Stimulated activated CD4-positive, alpha-beta T cell treated with anti-CD3 and anti-CD28 coated beads, Interleukin-2, amount 100 ng/mL, for 48 hours (primary cell): ENCODE measurements at regions not wholly inside any gene's neighbourhood (a gene's known extent, or its start where the extent isn't known, plus 50 kb on each side); places are given as distances from the start of the nearest gene placed in this dataset.

Experiments
- DNase-seq, 2 donors: peaks; one replicate each; pipeline ENCODE4 v3.0.0-alpha.2; 2020

DNA sequence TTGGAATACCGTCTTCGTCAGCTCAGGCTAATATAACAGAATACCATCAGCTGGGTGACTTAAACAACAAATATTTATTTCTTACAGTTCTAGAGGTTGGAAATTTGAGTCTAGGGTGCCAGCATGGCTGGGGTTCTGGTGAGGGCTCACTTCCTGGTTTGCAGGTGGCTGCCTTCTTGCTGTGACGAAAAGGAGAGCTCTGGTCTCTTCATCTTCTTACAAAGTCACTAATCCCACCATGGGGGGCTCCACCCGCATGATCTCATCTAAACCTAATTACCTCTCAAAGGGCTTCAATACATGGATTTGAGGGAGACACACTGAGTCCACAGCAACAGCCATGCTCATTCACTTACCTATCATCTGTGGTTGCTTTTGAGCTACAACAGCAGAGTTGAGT is 78.3 kb downstream of the PSMG1 start:
- DNase-seq = no peak

GRCh38 chr21:39103689-39104088 is 79.6 kb downstream of the PSMG1 start:
- DNase-seq = no peak

DNA sequence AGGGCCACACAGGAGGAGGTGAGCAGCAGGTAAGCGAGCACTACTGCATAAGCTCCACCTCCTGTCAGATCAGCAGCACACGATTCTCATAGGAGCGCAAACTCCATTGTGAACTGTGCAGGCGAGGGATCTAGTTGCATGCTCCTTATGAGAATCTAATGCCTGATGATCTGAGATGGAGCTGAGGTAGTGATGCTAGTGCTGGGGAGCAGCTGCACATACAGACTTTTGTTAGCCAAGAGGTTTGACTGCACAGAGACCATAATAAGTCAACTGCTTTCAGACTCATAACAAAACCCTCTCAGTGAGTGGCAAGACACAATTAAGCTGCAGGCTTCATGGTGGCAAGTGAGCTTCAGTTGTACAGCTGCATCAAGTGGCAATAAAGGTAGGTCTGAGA is 83.4 kb downstream of the PSMG1 start:
- no peak for DNase-seq

GRCh38 chr21:39098696-39099200 is 84.5 kb downstream of the PSMG1 start:
- DNase-seq = no peak

GRCh38 chr21:39097981-39098380 is 85.3 kb downstream of the PSMG1 start:
- no peak for DNase-seq

GRCh38 chr21:39097335-39097861 is 85.9 kb downstream of the PSMG1 start:
- no peak for DNase-seq

GRCh38 chr21:39096754-39097153 is 86.5 kb downstream of the PSMG1 start:
- no peak for DNase-seq

DNA sequence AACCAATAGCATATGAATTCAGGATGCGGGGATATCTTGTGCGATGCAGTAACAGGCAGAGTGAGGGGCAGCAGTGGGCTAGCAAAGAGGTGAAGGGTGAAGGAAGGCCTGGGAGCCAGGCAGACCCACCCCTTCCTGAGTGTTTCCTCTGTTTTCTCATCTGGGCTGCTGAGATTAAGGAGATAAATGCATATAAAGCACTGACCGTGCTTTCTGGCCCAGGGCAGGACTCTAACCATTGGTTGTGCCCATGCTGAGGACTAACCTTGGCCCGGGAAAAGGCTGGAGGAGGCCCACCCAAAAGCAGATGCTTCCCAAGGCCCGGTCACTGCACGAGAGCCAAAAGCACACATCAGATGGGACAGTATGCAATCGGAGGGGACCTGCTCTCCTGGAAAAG is 87.6 kb downstream of the PSMG1 start:
- DNase-seq = no peak

DNA sequence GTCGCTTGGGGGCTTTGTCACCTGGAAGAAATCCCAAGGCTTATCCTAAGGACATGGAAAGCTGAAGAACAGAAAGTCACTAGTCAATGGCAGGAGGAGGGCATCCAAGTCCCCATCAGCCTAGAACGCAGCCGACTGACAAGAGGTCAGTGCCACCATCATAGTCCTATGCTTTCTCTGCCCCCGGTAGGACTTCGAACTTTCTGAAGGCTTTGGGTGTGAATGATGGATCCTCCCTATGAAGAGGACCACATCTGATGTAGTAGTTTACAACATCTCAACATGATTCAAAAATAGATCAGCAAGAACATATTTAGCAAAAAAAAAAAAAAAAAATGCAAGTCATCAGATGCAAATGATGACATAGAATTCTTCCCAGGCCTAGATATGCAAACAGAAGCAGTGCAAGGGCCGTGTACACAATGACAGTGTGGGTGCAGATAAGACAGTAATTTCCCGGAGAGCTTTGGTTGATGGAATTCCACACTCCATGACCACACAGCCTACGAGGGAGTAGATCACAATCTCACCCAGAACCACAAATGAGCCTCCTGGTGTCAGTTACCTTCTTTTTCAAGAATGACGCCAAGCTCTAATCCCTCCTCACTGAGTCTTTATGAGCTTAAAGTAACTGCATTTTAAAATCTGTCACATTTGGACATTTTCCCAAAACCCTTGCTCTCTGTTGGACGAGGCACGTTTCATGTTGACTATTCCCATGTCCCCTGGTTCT is 88.2 kb downstream of the PSMG1 start:
- DNase-seq = no peak

GRCh38 chr21:39094087-39094780 is 89.0 kb downstream of the PSMG1 start:
- no peak for DNase-seq

- no peak for DNase-seq
Observed at GRCh38 chr21:39093526-39093925, 89.7 kb downstream of the PSMG1 start.

DNA sequence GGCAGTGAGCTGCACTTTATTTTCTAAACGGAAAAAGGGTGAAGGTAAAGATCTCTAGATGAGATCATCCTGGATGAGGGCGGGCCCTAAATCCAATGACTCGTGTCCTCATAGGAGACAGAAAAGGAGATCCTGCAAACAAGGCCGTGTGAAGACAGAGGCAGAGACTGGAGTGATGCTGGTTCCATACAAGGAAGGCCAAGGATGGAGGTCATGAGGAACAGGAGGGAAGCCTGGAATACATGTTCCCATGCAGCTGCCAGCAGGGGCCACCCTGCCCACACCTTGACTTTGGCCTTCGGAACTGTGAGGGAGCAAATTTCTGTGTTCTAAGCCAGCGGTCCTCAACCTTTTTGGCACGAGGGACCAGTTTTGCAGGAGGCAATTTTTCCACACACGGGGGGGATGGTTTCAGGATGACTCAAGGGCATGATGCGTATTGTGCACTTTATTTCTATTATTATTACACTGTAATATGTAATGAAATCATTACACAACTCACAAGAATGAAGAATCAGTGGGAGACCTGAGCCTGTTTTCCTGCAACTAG is 94.3 kb downstream of the PSMG1 start:
- DNase-seq = no peak

GRCh38 chr21:39088031-39088370 is 95.2 kb downstream of the PSMG1 start:
- DNase-seq = no peak

GRCh38 chr21:39087238-39088030 is 95.8 kb downstream of the PSMG1 start:
- DNase-seq = no peak

DNA sequence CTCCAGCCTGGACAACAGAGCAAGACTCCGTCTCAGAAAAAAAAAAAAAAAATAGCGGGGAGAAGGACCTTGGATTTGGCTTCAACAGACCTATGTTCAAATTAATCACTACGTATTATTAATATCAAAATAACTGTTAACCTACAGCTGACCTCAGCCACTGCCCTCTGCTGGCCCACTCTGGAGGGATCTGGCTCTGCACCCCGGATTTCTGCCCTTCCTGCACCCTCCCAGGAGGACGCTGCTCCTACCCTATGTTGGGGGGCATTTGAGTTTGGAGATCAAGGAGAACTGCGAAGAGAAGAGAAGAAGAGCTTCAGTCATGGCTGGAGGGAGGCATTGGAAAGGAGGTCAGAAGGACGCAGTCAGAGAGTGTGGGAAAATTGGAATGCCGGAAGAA is 96.7 kb downstream of the PSMG1 start:
- DNase-seq = no peak

- no peak for DNase-seq
Observed at GRCh38 chr21:39085843-39086405, 97.3 kb downstream of the PSMG1 start.

DNA sequence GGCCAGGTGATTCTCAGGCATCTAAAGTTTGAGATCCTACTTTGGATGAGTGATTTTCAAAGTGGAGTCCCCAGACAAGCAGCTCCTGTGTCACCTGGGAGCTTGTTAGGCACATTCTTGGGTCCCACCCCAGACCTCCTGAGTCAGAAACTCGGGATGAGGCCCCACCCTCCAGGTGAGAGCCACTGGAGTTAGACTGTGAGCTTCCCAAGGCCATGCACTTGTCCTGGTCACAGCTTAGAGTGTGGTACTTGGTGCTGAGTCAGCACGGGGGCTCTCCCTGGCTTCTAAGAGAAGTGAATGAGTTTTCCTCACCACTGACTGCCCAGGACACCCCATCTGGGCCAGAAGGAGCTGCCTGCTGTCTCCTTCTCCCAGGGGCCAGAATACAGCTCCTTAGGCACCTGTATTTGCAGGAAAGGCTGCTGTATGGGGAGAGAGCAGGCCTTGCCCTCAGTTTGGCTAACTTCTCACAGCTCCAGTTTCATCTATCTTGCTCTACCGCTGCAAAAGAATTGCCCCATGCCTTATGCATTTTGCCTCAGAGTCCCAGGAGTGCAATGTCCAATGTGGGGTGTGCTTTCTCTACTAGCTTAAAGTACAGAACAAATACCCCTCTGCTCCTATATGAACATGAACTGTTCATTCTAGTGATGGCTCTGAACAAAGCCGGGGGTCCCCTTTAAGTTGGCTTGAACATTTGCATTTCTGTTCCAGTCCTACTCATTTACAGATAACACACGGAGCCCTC is 98.1 kb downstream of the PSMG1 start:
- DNase-seq = no peak

- DNase-seq = no peak
Observed at GRCh38 chr21:39084073-39084472, 99.2 kb downstream of the PSMG1 start.

GRCh38 chr21:39083377-39084008 is 99.8 kb downstream of the PSMG1 start:
- DNase-seq = no peak

DNA sequence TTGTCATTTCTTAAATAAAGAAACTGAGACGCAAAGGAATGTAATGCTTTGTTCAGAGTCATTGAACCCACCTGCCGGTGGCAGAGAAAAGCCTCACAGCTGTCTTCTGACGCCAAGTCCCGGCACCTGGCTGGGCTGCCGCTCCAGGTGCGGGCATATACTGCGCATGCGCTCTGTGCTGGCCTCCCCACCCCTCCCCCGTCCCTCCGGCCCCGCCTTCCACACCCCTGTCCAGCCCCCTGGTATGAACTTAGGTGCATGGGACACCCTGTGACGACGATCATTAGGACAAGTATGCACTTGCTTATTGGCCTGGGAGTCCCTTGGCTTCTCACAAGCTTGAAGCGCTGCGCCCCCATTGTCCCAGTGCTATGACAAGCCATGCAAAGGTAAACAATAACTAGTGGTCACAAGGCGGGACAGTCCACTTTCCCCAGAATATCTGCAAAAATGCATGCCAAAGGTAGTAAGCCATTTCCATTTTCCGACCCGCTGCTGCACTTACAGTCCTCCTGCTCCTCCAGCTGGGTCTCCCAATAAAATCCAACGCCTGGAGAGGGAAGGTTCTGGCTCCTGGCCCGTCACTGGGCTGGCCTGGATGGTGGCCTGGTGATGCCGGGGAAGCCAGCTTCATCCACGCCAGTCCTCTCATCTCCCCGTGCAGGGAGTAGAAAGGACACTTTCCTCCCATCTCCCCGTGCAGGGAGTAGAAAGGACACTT is 100.4 kb downstream of the PSMG1 start:
- DNase-seq = no peak

GRCh38 chr21:39080366-39080765 is 102.9 kb downstream of the PSMG1 start:
- DNase-seq = no peak
